Endothelial cell of umbilical vein (primary cell): ENCODE measurements at regions not wholly inside any gene's neighbourhood (a gene's known extent, or its start where the extent isn't known, plus 50 kb on each side); places are given as distances from the start of the nearest gene placed in this dataset.

Source experiments
- BruUV-seq: library from RNA; stranded (reverse); fragments of 400-500 nt; replicated peaks from 2 replicates; lab custom pipeline; 2021; lab: Mats Ljungman, UMichigan
- CTCF ChIA-PET: fragments of 300-600, 350-600 bp; sonication (Branson Sonifier 250); formaldehyde crosslinking; loops from one replicate; lab custom pipeline; 2021; ENCODE audit warnings: antibody characterized with exemption, inconsistent platforms; lab: Charles Lee
- POLR2A ChIA-PET: fragments of 300-600, 350-600 bp; sonication (Branson Sonifier 250); formaldehyde crosslinking; loops from one replicate; lab custom pipeline; 2021; ENCODE audit warnings: antibody characterized with exemption, inconsistent platforms; lab: Charles Lee
- DNase-seq: peaks from one replicate; pipeline ENCODE4 v3.0.0-alpha.2; 2011; ENCODE audit warnings: low read depth, low spot score
- FAIRE-seq: peaks from 2 replicates; lab custom pipeline; 2011; peaks lifted over from hg19 to GRCh38; lab: Jason Lieb, UNC
- H2AFZ ChIP-seq: 2 replicates; pipeline ENCODE4 v1.6.0; 2012; ENCODE audit warnings: low read depth, low read length, control low read depth, inconsistent platforms
- H3K27ac ChIP-seq: 2 replicates; pipeline ENCODE4 v1.5.1; 2011; ENCODE audit warnings: low read depth, mild to moderate bottlenecking, control low read depth, low read length, moderate library complexity; ENCODE audit not compliant: insufficient read depth
- H3K27me3 ChIP-seq, 2 experiments: 2 replicates each; pipeline versions ENCODE4 v1.6.0 to v1.6.1; 2011; ENCODE audit warnings: low read length in 2 of 2, mixed read lengths in 1 of 2; ENCODE audit not compliant: control insufficient read depth in 2 of 2, insufficient read depth in 2 of 2
- H3K36me3 ChIP-seq, 2 experiments: 2 replicates in 1 of 2; 3 replicates in 1 of 2; pipeline ENCODE4 v1.5.1; 2011; ENCODE audit warnings: low read length in 2 of 2, mild to moderate bottlenecking in 1 of 2, moderate library complexity in 1 of 2; ENCODE audit not compliant: control insufficient read depth in 2 of 2, insufficient read depth in 2 of 2; ENCODE audit errors: extremely low read depth in 1 of 2
- H3K4me1 ChIP-seq: 3 replicates; pipeline ENCODE4 v1.5.1; 2011; ENCODE audit warnings: mild to moderate bottlenecking, low read length; ENCODE audit not compliant: control insufficient read depth, insufficient read depth; ENCODE audit errors: extremely low read depth
- H3K4me2 ChIP-seq: 2 replicates; pipeline ENCODE4 v1.6.1; 2011; ENCODE audit warnings: low read length, control low read depth, mixed read lengths; ENCODE audit not compliant: insufficient read depth
- H3K4me3 ChIP-seq, 3 experiments: fragments of 200-600 bp in 1 of 3; sonication (generic), shearing (Covaris generic) in 1 of 3; replicated peaks in 1 of 3; 2 replicates each; pipeline ENCODE4 v1.5.1; 2011 to 2016; ENCODE audit warnings: control low read depth in 3 of 3, low read length in 3 of 3, mild to moderate bottlenecking in 2 of 3, inconsistent platforms in 1 of 3, low read depth in 1 of 3, moderate library complexity in 1 of 3; ENCODE audit not compliant: insufficient read depth in 1 of 3
- H3K79me2 ChIP-seq: 2 replicates; pipeline ENCODE4 v1.6.0; 2012; ENCODE audit warnings: low read length, inconsistent platforms; ENCODE audit not compliant: control insufficient read depth, insufficient read depth
- H3K9ac ChIP-seq: replicated peaks from 2 replicates; pipeline ENCODE3; 2011; ENCODE audit warnings: low read length, control low read depth; ENCODE audit not compliant: insufficient read depth; ENCODE audit errors: extremely low read depth
- H3K9me1 ChIP-seq: replicated peaks from 3 replicates; pipeline ENCODE4 v1.6.0; 2011; ENCODE audit warnings: mild to moderate bottlenecking, low read length; ENCODE audit not compliant: control insufficient read depth, insufficient read depth; ENCODE audit errors: extremely low read depth
- H3K9me3 ChIP-seq: replicated peaks from 2 replicates; pipeline ENCODE4 v1.5.1; 2012; ENCODE audit warnings: low read length, inconsistent platforms; ENCODE audit not compliant: control insufficient read depth, insufficient read depth
- H4K20me1 ChIP-seq: replicated peaks from 2 replicates; pipeline ENCODE3; 2011; ENCODE audit warnings: mild to moderate bottlenecking, low read length; ENCODE audit not compliant: control insufficient read depth, insufficient read depth; ENCODE audit errors: extremely low read depth
- CTCF ChIP-seq, 2 donors: IDR thresholded peaks; 1 replicate in 1 of 2; 2 replicates in 1 of 2; pipeline ENCODE4 v1.5.1; 2011; ENCODE audit warnings: low read length in 2 of 2, mild to moderate bottlenecking in 2 of 2, moderate library complexity in 2 of 2, control low read depth in 1 of 2, inconsistent platforms in 1 of 2, low read depth in 1 of 2; ENCODE audit not compliant: insufficient read depth in 1 of 2; ENCODE audit errors: extremely low read depth in 1 of 2
- EZH2 ChIP-seq: IDR thresholded peaks from 2 replicates; pipeline ENCODE4 v1.6.1; 2012; ENCODE audit warnings: borderline replicate concordance, low read depth, mild to moderate bottlenecking, moderate library complexity, low read length, inconsistent platforms; ENCODE audit not compliant: severe bottlenecking
- FOS ChIP-seq: IDR thresholded peaks from 2 replicates; pipeline ENCODE4 v1.6.1; 2011; ENCODE audit warnings: mild to moderate bottlenecking, low read length, moderate library complexity, borderline replicate concordance; ENCODE audit not compliant: insufficient read depth
- GATA2 ChIP-seq: IDR thresholded peaks from 2 replicates; pipeline ENCODE4 v1.7.0; 2011; ENCODE audit warnings: low read depth, mild to moderate bottlenecking, moderate library complexity, mixed read lengths, low read length; ENCODE audit not compliant: insufficient read length, insufficient read depth
- JUN ChIP-seq: IDR thresholded peaks from 2 replicates; pipeline ENCODE4 v1.6.1; 2011; ENCODE audit warnings: borderline replicate concordance, low read depth; ENCODE audit not compliant: insufficient read length, insufficient read depth
- MAX ChIP-seq: IDR thresholded peaks from 2 replicates; pipeline ENCODE4 v1.6.1; 2011; ENCODE audit not compliant: insufficient read depth, insufficient read length
- MYC ChIP-seq: IDR thresholded peaks from one replicate; pipeline ENCODE4 v1.6.1; 2011; ENCODE audit warnings: mild to moderate bottlenecking, low read depth, low read length
- POLR2A ChIP-seq: IDR thresholded peaks from 2 replicates; pipeline ENCODE4 v1.6.1; 2012; ENCODE audit warnings: low read depth, mild to moderate bottlenecking, control low read depth, low read length
- POLR2AphosphoS5 ChIP-seq: IDR thresholded peaks from 2 replicates; pipeline ENCODE4 v1.6.1; 2012; ENCODE audit warnings: low read depth, mild to moderate bottlenecking, control low read depth, low read length, moderate library complexity; ENCODE audit not compliant: insufficient read depth
- dilution Hi-C: fragments of 300-500 bp; cut with MboI; formaldehyde crosslinking; loops from one replicate; pipeline ENCODE4 v1.15.0; 2019; ENCODE audit warnings: low sequenced_read_pairs; ENCODE audit not compliant: extremely low pct_ligation_motif_present
- intact Hi-C: fragments of 100-400 bp; cut with micrococcal nuclease; formaldehyde crosslinking; loops from one replicate; pipeline ENCODE4 v1.10.0; 2022

GRCh38 chr21:22244516-22244915, 1246.3 kb downstream of the NCAM2 start:
- TF ChIP-seq GATA2: no peak
- no peak for TF ChIP-seq CTCF (IDR thresholded peaks at IDR 0.05; ENCODE audit: extremely low read depth in 1 of 2, insufficient read depth in 1 of 2, low read depth in 1 of 2, low read length in 2 of 2)
- no peak for TF ChIP-seq FOS
- no peak for TF ChIP-seq POLR2A
- TF ChIP-seq MYC: no peak
- no peak for TF ChIP-seq JUN
- TF ChIP-seq MAX: no peak
- TF ChIP-seq EZH2: no peak
- TF ChIP-seq POLR2AphosphoS5: no peak
- no peak overlapping the region for H3K27ac ChIP-seq
- H3K9ac ChIP-seq: no peak overlapping the region
- intact Hi-C loops (no loop called here), dilution Hi-C loops (no loop called here)
- H3K9me3 ChIP-seq: no peaks in the 10 kb centered on the region
- H3K4me1 ChIP-seq: no peaks in the 10 kb centered on the region
- FAIRE-seq (no peak), DNase-seq (no peak)
- no peak overlapping the region for H2AFZ ChIP-seq
- no peaks in the 10 kb centered on the region for H3K79me2 ChIP-seq
- ChIA-PET CTCF (no interaction called here), POLR2A (no interaction called here)
- no peaks in the 10 kb centered on the region for H3K9me1 ChIP-seq
- BruUV-seq: no TSS peak
- no peaks in the 10 kb centered on the region for H3K27me3 ChIP-seq
- no peaks in the 10 kb centered on the region for H3K36me3 ChIP-seq
- no peak overlapping the region for H3K4me3 ChIP-seq
- no peak overlapping the region for H3K4me2 ChIP-seq
- H4K20me1 ChIP-seq: no peaks in the 10 kb centered on the region
